ENCODE measurements at regions not wholly inside any gene's neighbourhood (a gene's known extent, or its start where the extent isn't known, plus 50 kb on each side); places are given as distances from the start of the nearest gene placed in this dataset.
"Not testable (repeated sequence)": the region's sequence is repeated elsewhere in the genome, so short reads cannot be mapped to it uniquely, and the experiment has no call there.

DNA sequence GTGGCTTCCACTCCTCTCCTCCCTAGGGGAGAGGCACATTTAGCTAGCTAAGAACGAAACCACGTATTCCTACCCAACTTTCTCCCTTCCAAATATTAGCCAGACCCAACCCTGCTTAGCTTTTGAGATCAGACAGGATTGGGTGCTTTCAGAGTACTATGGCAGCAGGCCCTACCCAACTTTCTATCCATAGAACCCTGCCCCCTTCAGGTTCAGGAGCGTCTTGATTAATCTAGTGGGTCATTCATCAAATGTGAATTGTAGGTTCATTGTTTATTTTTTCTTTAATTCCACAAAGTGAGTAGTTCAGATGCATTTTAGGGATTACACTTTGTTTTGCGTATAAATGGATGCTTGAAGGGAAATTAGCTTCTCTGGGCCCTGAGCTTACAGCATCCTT, 188.3 kb downstream of the MIB1 start:
- intact Hi-C loops (cut with DNase I), result no loop called here
- no peak for DNase-seq

DNA sequence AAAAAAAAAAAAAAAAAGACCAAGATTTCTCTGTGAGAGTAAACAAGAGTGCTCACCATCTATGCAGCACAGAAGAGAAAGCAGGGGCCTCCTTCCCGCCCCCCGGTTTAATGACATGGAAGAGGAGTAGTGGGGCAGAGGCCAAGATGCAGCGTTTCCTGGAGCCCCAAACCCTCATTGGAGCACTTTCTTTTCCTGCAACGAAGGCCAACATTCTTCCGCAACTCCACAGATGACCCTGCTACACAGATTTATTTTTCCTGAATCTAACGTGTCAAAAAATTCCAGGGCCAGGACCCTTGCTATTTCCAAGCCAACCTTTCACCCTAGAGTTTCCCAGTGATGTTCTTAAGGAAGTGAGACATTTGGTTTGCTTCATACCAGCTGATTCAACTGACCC, 189.6 kb downstream of the MIB1 start:
- intact Hi-C loops (cut with DNase I), result no loop called here
- no peak for DNase-seq

DNA sequence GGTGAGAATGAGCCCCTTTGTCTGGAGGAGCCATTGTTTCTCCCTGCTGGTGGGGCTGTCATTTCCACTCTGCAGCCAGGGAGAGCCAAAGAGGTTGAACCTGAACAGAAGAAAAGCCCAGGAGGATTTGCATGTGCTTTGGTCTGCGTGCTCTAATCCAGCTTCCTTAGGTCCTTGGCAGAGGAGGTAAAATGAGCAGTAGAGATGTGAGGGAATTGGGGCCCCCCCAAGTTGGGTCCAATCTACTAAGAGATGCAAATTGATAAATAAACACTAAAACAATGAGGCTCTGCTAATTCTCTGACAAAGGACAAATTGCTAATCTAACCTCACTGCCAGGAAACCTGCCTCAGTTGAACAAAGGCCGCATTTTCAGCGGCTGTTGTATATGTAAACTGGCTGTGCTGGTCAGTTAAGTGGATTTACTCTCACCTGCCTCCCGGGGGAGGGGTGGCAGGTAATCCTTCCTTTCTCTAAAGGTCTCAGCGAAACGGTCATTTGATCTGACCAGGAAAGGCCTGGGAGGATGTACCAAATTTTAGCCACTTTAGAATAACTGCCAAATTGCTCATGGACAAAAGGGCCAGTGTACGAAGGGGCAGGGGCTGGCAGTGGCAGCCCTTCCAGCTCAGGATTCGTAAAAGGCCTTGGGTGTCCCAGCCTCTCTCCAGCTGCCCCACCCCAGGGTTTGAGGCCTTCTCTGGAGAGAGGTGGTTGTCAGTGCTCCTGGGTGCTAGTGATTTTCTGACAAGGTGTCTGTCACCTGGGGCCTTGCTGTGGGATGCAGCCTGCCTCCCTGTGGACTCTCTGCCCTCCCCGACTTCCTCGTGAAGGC, 193.6 kb downstream of the MIB1 start:
- intact Hi-C loops (cut with DNase I), result no loop called here
- DNase-seq, result no peak

DNA sequence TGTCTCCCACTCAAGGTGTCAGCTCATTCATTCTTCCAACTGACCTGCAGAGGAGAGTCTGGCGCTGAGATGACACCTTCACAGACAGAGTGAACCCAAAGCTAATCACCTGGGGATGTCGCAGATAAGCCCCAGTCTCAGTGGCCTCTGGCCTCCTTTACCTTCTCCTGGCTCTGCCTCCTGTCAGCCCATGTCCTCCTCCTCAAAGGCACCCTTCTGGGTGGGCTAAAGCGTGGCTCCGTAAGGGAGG, 194.1 kb downstream of the MIB1 start:
- no peak for DNase-seq
- intact Hi-C loops (cut with DNase I), result no loop called here

DNA sequence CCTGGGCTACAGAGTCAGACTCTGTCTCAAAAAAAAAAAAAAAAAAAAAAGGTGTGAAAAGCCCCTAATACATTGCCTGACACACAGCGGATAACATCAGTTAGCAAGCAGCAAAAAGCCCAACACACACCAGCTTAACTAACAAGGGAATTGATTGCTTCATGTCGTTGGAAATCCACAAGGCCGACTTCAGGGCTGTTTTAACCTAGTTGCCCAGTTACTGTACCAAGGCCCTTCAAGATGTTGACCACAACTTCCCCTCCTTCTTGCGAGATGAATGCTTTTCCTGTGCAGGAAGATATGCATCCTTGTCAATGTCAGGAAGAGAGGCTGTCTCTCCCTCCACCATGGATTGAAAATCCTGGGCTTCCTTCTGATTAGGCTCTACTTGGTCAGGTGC, 202.9 kb downstream of the MIB1 start:
- no peak for DNase-seq
- intact Hi-C loops (cut with DNase I), result no loop called here

DNA sequence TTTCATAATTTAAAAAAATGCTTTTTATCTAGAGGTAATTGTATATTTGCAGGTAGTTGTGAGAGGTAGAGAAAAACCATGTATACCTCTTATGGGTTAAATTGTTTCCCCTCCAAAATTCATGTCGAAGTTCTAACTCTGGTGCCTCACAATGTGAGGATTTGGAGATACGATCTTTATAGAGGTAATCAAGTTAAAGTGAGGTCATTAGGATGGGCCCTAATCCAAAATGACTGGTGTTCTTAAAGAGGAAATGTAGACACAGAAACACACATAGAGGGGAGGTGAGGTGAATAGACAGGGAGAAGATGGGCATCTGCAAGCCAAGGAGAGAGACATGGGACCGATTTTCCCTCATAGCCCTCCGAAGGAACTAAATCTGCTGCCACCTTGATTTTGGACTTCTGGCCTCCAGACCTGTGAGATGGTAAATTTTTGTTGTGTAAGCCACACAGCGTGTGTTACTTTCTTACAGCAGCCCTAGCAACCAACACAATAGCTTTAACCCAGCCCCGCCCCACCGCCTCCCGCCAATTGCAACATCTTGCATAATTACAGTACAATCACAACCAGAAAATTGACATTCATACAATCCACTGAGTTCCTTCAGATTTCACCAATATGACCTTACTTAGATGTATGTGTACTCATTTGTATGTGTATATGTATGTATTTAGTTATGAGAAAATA, 208.9 kb downstream of the MIB1 start:
- intact Hi-C loops (cut with DNase I), result no loop called here
- DNase-seq, result no peak

DNA sequence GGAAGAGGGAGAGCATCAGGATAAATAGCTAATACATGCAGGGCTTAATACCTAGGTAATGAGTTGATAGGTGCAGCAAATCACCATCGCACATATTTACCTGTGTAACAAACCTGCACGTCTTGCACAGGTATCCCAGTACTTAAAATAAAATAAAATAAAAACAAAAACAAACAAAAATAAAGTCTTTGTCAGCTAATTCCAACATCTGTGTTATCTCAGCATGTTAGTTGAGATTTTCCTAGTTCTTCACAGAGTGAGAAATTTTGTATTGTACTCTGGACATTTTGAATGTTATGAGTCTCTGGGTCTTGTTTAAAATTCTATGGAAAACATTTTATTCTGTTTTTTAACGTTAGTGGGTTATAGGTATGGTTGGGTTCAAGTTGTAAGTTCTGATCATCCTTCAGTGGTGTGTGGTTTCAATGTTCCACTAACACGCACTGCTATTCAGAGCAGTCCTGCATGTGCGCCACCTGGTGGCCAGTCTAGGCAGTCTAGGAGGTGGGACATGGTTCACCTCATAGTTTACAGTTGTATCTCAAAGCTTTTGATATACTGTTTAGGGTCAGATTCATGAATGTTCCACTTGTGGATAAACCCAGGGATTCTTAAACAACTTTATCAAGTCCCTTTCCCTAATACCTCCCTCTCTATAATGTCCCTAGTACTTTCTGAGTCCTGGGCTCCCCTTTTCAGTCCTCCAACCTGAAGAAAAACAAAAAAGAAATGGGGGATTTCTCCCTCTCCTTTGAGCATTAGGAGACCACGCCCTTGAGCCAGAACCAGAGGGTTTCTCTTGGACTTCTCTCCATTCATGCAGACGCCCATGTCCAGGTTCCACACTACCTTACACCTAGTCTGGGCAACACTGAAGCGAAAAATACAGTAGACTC, 213.4 kb upstream of the GATA6 start:
- peak; percentile 36 to 95 (median 78) for DNase-seq
- intact Hi-C loops (cut with DNase I), result loop anchor here (2.0 kb wide), 2 partner anchors 59 to 761 kb away; no protein-coding TSS in a partner anchor

DNA sequence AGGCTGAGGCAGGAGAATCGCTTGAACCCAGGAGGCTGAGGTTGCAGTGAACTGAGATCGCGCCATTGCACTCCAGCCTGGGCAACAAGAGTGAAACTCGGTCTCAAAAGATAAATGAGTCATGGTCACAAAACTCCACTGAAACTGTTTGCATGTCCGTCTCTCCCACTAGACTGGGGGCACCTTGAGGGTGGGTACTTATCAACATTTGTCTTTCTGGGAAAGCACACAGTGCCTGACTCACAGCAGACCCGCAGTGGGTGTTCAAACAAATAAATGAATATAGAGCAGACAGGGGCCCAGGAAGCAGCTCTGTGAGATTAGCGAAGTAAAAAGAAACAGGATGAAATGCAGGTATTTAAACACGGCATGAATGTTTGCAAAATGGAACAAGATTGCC, 211.1 kb upstream of the GATA6 start:
- intact Hi-C loops (cut with DNase I), result no loop called here
- DNase-seq, result no peak

DNA sequence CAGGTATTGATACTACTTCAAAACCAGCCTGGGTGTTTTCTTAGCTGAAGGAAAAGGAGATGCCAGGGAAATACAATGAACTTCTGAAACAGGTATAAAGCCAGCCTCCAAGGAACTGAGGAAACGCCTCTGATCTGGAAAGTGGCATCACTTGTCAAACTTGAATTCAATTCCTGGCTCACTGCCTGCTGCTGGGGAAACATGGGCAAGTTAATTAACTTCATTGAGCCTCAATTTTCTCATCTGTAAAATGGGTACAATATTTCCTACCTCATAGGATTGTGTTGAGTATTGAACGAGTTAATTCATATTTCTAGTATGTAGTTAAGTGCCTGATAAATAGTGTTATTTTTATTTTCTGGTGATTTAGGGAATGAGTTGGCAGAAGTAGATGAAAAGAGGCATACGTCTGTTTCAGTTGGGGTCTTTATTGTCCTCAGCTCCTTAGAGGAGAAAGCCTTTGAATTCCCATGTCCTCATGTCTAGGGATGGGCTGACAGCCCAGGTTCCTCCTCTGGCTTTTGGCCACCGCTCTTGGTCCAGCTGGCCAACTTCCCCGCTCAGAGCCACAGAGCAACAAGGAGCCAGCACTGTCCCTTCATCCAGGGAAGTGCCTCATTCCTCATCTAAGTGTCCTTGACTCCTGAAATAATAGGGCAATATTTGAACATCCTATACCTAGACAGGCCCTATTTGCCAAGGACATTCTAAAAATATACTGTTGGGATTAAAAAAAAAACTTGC, 210.5 kb upstream of the GATA6 start:
- intact Hi-C loops (cut with DNase I), result no loop called here
- no peak for DNase-seq

DNA sequence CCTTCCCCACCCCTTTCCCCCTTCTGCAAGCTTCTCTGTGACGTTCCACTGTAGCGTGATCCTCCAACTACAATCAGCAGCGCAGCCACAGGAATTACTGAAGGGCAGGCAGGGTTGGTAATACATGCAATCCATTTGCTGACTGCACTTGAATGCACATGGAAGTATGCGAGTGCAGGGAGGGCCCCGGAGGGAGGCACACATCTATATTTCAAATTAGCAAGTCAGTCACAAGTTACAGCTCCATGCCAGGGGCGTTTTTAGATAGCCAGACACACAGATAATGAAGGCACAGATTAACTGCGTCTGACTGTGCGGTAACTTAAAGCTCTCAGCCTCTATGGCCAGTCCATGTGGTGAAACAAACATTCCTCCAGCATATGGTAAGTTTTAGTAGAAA, 209.2 kb upstream of the GATA6 start:
- intact Hi-C loops (cut with DNase I), result no loop called here

DNA sequence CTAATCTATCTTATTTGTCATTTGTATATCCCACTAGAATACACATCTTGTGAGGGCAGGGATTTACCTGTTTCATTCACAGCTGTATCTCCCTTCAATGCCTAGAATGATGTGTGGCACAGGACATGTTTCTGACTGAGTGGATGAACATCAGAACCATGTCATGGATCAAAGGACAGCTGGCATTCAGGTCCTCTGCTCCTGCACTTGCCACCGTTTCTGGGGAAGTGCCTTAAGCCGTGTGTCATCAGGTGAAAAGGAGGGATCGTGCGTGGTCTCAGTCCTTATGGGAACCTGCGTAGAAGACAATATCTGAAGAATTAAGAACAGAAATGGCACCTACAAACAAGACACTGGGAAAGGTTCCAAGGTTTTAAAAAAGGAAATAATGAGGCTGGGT, 206.1 kb upstream of the GATA6 start:
- intact Hi-C loops (cut with DNase I), result no loop called here
- no peak for DNase-seq

More for the DNA sequence above, 209.2 kb upstream of the GATA6 start:
- no peak for DNase-seq

DNA sequence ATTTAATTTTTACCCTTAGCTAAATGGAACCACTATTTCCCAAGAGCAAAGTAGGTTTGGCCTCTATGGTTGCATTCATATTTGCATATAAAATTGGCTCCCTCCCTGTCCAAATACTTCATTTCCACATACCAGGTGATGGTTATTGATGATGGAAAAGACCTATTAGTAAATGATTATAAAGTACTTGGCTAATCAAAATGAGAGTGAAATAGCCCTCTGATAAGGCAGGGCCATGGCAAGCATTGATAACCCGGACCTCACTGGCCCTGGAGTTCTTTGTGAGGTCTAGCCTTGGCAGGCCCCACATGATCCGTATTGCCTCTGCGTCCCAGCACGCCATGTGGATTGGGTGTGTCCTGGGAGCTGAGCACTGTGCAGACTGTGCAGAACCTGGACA, 201.1 kb upstream of the GATA6 start:
- no peak for DNase-seq
- intact Hi-C loops (cut with DNase I), result no loop called here

DNA sequence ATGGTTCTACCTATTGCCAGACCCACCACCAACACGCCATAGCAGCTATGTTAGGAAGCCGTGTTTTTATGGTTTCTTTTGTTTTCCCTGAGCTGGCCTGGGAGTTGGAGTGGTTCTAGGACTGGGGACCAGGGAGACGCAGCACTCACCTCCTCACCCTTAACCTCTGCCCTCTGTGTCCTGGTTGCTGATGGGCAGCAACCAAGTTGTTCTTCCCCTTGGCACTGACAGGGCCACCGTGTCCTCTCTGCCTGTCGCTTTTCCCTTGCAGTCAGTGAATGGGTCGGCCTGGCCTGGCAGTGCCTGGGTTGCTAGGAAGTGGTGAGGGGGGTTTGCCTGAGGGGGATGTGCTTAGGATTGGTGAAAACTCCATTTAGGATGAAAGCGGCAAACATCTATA, 197.1 kb upstream of the GATA6 start:
- intact Hi-C loops (cut with DNase I), result no loop called here
- no peak for DNase-seq

DNA sequence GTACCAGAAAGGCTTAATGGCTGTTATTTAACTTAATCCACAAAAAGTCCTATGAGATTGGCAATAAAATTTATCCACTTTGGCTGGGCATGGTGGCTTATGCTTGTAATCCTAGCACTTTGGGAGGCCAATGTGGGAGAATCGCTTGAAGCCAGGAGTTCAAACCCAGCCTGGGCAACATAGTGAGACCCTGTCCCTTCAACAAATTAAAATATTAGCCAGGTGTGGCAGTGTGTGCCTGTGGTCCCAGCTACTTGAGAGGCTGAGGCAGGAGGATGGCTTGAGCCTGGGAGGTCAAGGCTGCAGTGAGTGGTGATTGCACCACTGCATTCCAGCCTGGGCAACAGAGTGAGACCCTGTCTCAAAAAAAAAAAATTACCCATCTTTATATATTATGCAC, 193.4 kb upstream of the GATA6 start:
- intact Hi-C loops (cut with DNase I); DNase-seq: not testable (repeated sequence)

DNA sequence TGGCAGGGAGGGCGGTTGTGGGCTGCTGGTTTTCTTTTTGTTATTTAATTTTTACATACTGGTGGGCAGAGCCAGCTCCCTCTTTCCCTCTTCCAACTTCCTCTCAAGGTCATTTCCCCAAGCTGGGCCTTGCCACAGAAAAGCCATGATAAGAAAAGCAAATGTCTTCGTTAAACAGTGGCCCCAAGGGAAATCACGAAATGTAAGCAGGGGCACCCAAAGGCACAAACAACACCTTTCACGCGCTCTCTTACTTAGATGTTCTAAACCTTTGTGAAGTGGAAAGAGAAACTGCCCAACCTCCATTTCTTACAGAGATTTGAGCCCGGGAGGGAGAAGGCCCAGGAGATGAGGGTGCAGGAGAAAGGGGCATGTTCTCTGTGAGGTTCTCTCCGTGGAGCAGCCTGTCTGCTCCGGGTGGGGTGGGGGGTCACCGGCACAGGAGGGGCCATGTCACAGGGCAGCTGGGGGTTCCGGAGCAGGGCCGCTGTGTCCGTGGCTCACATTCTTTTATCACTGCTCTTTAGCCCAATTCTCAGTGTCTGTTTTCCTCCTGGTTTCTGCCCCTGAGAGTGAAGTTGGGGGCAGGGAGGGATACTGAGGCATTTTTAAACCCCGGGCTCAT, 190.7 kb upstream of the GATA6 start:
- intact Hi-C loops (cut with DNase I), result no loop called here
- DNase-seq, result no peak

DNA sequence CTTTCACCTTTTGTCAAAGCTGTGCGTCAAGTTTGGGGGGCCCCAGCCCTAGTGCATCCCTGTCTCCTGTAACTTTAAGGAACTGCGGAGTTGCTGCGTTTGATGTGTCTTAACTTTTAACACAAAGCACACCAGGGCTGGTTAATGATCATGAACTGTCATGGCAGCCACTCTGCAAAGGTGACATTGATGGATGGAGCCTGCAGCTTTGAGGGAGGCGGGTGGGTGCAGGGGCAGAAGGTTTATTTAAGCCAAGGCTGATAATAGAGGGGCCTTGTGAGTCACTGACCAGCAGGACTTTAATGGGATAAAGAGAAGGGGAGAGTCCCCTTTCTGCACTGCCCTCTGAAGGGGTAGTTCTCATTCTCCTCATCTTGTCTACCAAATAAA, 190.2 kb upstream of the GATA6 start:
- intact Hi-C loops (cut with DNase I), result no loop called here
- no peak for DNase-seq

DNA sequence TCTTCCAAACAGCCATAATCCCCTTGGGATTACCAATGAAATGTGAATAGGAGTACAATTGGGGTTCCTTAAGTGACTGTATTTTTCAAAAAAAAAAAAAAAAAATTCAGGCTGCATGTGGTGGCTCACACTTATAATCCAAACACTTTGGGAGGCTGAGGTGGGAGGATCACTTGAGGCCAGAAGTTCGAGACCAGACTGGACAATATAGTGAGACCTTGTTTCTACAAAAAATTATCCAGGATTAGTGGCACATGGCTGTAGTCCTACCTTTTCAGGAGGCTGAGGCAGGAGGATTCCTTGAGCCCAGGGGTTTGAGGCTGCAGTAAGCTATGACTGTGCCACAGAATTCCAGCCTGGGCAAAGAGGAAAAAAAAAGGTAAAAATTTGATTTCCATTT, 189.6 kb upstream of the GATA6 start:
- DNase-seq, result no peak
- intact Hi-C loops (cut with DNase I), result no loop called here

DNA sequence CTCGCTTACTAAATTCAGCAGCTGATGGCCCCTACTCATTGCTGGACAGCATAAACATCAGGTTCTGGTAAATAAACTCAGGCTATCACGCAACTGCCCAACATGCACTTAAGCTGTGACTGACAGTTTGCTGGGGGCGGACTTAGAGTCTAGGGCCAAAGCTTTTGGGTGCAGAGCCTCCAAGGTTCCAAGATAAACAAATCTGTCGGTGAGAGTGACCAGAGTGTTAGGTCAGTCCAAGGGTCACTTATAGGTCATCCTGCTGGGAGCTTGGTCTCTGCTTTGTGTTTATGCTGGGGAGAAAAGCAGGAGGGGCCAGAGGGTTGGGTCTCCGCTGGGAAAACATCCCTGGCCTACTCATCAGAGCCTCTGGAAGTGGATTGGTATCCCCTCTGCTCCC, 188.6 kb upstream of the GATA6 start:
- DNase-seq, result no peak
- intact Hi-C loops (cut with DNase I), result no loop called here

DNA sequence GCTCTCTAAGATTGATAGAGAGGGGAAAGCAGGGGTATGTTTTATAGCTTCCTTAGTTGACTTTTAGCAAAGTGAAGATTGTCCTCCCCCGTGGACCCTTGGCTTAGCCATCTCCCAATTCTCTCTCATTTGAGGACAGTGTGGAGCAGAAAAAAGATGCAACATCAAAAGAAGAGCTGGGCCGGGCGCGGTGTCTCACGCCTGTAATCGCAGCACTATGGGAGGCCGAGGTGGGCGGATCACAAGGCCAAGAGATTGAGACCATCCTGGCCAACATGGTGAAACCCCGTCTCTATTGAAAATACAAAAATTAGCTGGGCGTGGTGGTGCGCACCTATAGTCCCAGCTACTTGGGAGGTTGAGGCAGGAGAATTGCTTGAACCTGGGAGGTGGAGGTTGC, 187.9 kb upstream of the GATA6 start:
- DNase-seq; intact Hi-C loops (cut with DNase I): not testable (repeated sequence)

DNA sequence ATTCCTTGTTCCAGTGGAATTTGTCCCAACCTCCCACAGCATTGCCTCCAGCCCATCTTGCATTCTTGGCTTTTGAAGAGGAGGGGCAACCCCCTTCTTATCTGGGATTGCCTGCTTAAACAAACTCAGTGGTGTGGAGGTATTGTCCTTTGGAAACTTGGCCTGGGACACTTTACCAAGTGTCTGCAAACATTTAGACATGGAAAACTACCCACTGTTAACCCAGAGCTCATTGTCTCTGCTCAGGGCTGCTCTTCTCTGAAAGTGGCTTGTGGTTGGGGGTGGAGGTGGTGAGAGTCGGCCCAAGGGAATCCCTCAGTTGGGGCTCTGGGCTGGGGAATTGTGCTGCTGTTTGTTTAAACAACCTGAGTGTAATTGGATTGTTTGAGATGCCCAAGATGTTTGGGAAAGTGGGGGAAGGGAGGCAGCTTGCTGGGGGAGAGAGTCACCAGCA, 178.3 kb upstream of the GATA6 start:
- DNase-seq, result no peak
- intact Hi-C loops (cut with DNase I), result no loop called here

Measured in posterior cingulate gyrus (tissue), 11 donors.